Keratinocyte (primary cell): ENCODE measurements at regions not wholly inside any gene's neighbourhood (a gene's known extent, or its start where the extent isn't known, plus 50 kb on each side); places are given as distances from the start of the nearest gene placed in this dataset.

Source experiments
- DNase-seq: peaks from one replicate; pipeline ENCODE4 v3.0.0-alpha.2; 2011; ENCODE audit warnings: low read depth, missing footprints, low spot score
- FAIRE-seq: peaks from 2 replicates; lab custom pipeline; 2011; peaks lifted over from hg19 to GRCh38; lab: Jason Lieb, UNC
- H2AFZ ChIP-seq: 2 replicates; pipeline ENCODE4 v1.6.0; 2012; ENCODE audit warnings: low read length, control low read depth, inconsistent platforms; ENCODE audit not compliant: control insufficient read depth
- H3K27ac ChIP-seq: 2 replicates; pipeline ENCODE4 v1.5.1; 2011; ENCODE audit warnings: low read length; ENCODE audit not compliant: control insufficient read depth, insufficient read depth
- H3K27me3 ChIP-seq: 3 replicates; pipeline ENCODE4 v1.6.0; 2011; ENCODE audit warnings: low read length; ENCODE audit not compliant: control insufficient read depth, insufficient read depth; ENCODE audit errors: extremely low read depth
- H3K36me3 ChIP-seq, 2 experiments: 2 replicates in 1 of 2; 3 replicates in 1 of 2; pipeline ENCODE4 v1.5.1; 2011; ENCODE audit warnings: low read length in 2 of 2, mild to moderate bottlenecking in 1 of 2; ENCODE audit not compliant: control insufficient read depth in 2 of 2, insufficient read depth in 2 of 2; ENCODE audit errors: extremely low read depth in 1 of 2
- H3K4me1 ChIP-seq: 3 replicates; pipeline ENCODE4 v1.5.1; 2011; ENCODE audit warnings: low read length; ENCODE audit not compliant: control insufficient read depth, insufficient read depth; ENCODE audit errors: extremely low read depth
- H3K4me2 ChIP-seq: 3 replicates; pipeline ENCODE4 v1.6.0; 2011; ENCODE audit warnings: low read depth, low read length; ENCODE audit not compliant: control insufficient read depth, insufficient read depth; ENCODE audit errors: extremely low read depth
- H3K4me3 ChIP-seq, 3 experiments: fragments of 200-600 bp in 1 of 3; sonication (generic) in 1 of 3; 2 replicates in 2 of 3; 3 replicates in 1 of 3; pipeline ENCODE4 v1.5.1; 2011 to 2016; ENCODE audit warnings: low read length in 3 of 3, mild to moderate bottlenecking in 3 of 3, control low read depth in 2 of 3, inconsistent platforms in 1 of 3, low read depth in 1 of 3, mixed read lengths in 1 of 3, mixed run types in 1 of 3, moderate library complexity in 1 of 3; ENCODE audit not compliant: control insufficient read depth in 2 of 3, insufficient read depth in 2 of 3; ENCODE audit errors: extremely low read depth in 1 of 3
- H3K79me2 ChIP-seq: 2 replicates; pipeline ENCODE4 v1.6.0; 2012; ENCODE audit warnings: low read length; ENCODE audit not compliant: control insufficient read depth, insufficient read depth
- H3K9ac ChIP-seq: 3 replicates; pipeline ENCODE4 v1.6.0; 2011; ENCODE audit warnings: low read length; ENCODE audit not compliant: control insufficient read depth, insufficient read depth; ENCODE audit errors: extremely low read depth
- H3K9me1 ChIP-seq: 3 replicates; pipeline ENCODE4 v1.6.0; 2011; ENCODE audit warnings: low read length; ENCODE audit not compliant: control insufficient read depth, insufficient read depth; ENCODE audit errors: extremely low read depth
- H3K9me3 ChIP-seq: 2 replicates; pipeline ENCODE4 v1.5.1; 2012; ENCODE audit warnings: low read depth, low read length; ENCODE audit not compliant: control insufficient read depth
- H4K20me1 ChIP-seq: 3 replicates; pipeline ENCODE4 v1.6.0; 2011; ENCODE audit warnings: low read length; ENCODE audit not compliant: control insufficient read depth, insufficient read depth; ENCODE audit errors: extremely low read depth
- EZH2 ChIP-seq: IDR thresholded peaks from one replicate; pipeline ENCODE4 v1.6.1; 2012; ENCODE audit warnings: inconsistent platforms, mild to moderate bottlenecking, low read length, moderate library complexity
- dilution Hi-C: fragments of 300-500 bp; cut with MboI; formaldehyde crosslinking; loops from one replicate; pipeline ENCODE4 v1.7.0; 2020; ENCODE audit warnings: low sequenced_read_pairs; ENCODE audit not compliant: extremely low pct_ligation_motif_present
- TF ChIP-seq, protein P1 (sequence below), 3 experiments: IDR thresholded peaks in 1 of 3; conservative IDR thresholded peaks in 1 of 3; optimal IDR thresholded peaks in 1 of 3; 2 replicates in 2 of 3; 3 replicates in 1 of 3; pipeline versions ENCODE3 to v1.5.1; 2011; ENCODE audit warnings: low read length in 3 of 3, mild to moderate bottlenecking in 3 of 3, moderate library complexity in 2 of 3, control low read depth in 1 of 3, inconsistent platforms in 1 of 3; ENCODE audit not compliant: insufficient read depth in 2 of 3; ENCODE audit errors: extremely low read depth in 1 of 3

DNA sequence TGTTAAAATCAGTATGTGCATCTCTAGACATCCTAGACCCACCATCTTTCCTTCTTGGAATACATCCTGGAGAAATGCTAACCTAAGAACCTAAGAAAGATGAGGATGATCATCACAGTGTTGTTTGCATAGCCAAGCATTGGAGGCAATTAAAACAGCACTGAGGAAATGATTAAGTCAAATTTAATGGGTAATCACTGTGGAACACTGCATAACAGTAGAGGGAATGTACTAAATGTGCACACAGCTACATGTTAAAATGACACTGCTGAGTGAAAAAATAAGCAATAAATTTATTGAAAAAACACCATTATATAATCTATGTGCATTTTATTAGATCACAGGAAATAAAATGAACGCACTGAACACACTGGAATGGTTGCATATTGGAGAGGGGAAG lies 987.1 kb upstream of the SEL1L start:
- Histone ChIP-seq H2AFZ (no peak overlapping the region), H3K4me1 (no peaks in the 10 kb centered on the region), H4K20me1 (no peaks in the 10 kb centered on the region), H3K9ac (no peak overlapping the region), H3K27me3 (no peaks in the 10 kb centered on the region), H3K36me3 (no peaks in the 10 kb centered on the region), H3K9me3 (no peaks in the 10 kb centered on the region), H3K9me1 (no peaks in the 10 kb centered on the region), H3K27ac (no peak overlapping the region), H3K4me2 (no peak overlapping the region), H3K4me3 (no peak overlapping the region), H3K79me2 (no peaks in the 10 kb centered on the region)
- TF ChIP-seq, protein P1, sequence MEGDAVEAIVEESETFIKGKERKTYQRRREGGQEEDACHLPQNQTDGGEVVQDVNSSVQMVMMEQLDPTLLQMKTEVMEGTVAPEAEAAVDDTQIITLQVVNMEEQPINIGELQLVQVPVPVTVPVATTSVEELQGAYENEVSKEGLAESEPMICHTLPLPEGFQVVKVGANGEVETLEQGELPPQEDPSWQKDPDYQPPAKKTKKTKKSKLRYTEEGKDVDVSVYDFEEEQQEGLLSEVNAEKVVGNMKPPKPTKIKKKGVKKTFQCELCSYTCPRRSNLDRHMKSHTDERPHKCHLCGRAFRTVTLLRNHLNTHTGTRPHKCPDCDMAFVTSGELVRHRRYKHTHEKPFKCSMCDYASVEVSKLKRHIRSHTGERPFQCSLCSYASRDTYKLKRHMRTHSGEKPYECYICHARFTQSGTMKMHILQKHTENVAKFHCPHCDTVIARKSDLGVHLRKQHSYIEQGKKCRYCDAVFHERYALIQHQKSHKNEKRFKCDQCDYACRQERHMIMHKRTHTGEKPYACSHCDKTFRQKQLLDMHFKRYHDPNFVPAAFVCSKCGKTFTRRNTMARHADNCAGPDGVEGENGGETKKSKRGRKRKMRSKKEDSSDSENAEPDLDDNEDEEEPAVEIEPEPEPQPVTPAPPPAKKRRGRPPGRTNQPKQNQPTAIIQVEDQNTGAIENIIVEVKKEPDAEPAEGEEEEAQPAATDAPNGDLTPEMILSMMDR (optimal IDR thresholded peaks at IDR 0.05 in 1 of 3, IDR thresholded peaks at IDR 0.05 in 1 of 3, conservative IDR thresholded peaks at IDR 0.05 in 1 of 3; ENCODE audit: extremely low read depth in 1 of 3, insufficient read depth in 2 of 3, low read length in 3 of 3) = no peak
- no peak for TF ChIP-seq EZH2
- DNase-seq = no peak
- dilution Hi-C loops = no loop called here
- FAIRE-seq = no peak

DNA sequence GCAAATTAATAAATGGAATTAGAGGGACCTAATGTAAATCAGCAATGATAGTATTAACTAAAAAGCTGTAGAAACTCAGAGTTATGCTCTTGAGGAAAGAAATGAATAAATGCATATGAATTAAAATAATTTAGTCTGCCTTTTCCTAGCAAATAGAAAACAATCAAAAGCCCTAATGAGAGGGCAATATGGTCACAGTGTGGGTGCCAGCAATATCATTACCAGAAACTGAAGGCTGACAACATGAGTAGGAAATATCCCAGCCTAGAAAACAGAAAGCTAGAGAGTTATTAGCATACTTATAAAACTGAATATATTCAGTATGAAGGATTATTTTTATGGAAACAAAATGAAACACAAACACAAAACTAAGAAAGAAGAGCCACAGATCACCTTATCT lies 987.5 kb upstream of the SEL1L start:
- no peak overlapping the region for H3K27ac ChIP-seq
- H3K79me2 ChIP-seq = no peaks in the 10 kb centered on the region
- no peaks in the 10 kb centered on the region for H3K36me3 ChIP-seq
- H3K4me3 ChIP-seq = no peak overlapping the region
- no peaks in the 10 kb centered on the region for H3K27me3 ChIP-seq
- DNase-seq (no peak), FAIRE-seq (no peak)
- H2AFZ ChIP-seq = no peak overlapping the region
- dilution Hi-C loops = no loop called here
- no peak for TF ChIP-seq EZH2
- TF ChIP-seq, protein P1 (optimal IDR thresholded peaks at IDR 0.05 in 1 of 3, IDR thresholded peaks at IDR 0.05 in 1 of 3, conservative IDR thresholded peaks at IDR 0.05 in 1 of 3; ENCODE audit: extremely low read depth in 1 of 3, insufficient read depth in 2 of 3, low read length in 3 of 3) = no peak
- H3K9me3 ChIP-seq = no peaks in the 10 kb centered on the region
- no peaks in the 10 kb centered on the region for H4K20me1 ChIP-seq
- no peaks in the 10 kb centered on the region for H3K4me1 ChIP-seq
- H3K9ac ChIP-seq = no peak overlapping the region
- H3K4me2 ChIP-seq = no peak overlapping the region
- H3K9me1 ChIP-seq = no peaks in the 10 kb centered on the region
